GM12892 (cell line): ENCODE measurements at regions not wholly inside any gene's neighbourhood (a gene's known extent, or its start where the extent isn't known, plus 50 kb on each side); places are given as distances from the start of the nearest gene placed in this dataset.

Experiments
- POLR2A ChIP-seq: IDR thresholded peaks from 2 replicates; pipeline ENCODE4 v1.6.1; 2011; ENCODE audit warnings: low read depth, low read length, control low read depth
- POLR2AphosphoS5 ChIP-seq: IDR thresholded peaks from 2 replicates; pipeline ENCODE4 v1.6.1; 2011; ENCODE audit warnings: low read depth, low read length, control low read depth
- TAF1 ChIP-seq: IDR thresholded peaks from 2 replicates; pipeline ENCODE4 v1.6.1; 2011; ENCODE audit warnings: low read depth, mild to moderate bottlenecking, control low read depth, low read length, borderline replicate concordance

DNA sequence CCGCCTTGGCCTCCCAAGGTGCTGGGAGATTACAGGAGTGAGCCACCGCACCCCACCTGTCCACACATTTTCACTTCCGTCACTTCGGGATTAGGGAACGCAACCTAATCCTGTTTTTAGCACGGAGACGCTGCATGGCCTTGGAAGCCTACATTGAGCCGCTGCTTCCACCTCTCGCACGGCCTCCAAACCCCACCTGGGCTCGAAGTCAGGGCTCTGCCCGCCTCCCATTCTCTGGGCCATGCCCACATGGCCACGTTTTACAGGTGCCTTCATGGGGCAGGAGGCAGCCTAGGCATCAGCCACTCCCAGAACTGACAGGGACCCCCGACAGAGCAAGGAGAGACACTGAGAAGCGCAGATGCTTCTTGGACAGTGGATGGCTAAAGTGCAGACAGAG, 100.6 kb downstream of the OAT start:
- TF ChIP-seq POLR2A (no peak), POLR2AphosphoS5 (no peak), TAF1 (no peak)
